ENCODE measurements at regions not wholly inside any gene's neighbourhood (a gene's known extent, or its start where the extent isn't known, plus 50 kb on each side); places are given as distances from the start of the nearest gene placed in this dataset.

GRCh38 chr15:79702621-79703020 lies 194.2 kb downstream of the MTHFS start:
- DNase-seq (no peak), ATAC-seq (replicated peaks in 1 of 4) (no peak)
- POLR2A ChIA-PET = no interaction called here
- H3K9me3 Mint-ChIP-seq = no peaks in the 10 kb centered on the region
- no peaks in the 10 kb centered on the region for H3K36me3 Mint-ChIP-seq
- no peaks in the 10 kb centered on the region for H3K4me1 Mint-ChIP-seq
- H3K27me3 Mint-ChIP-seq = peaks cover 19% of the 10 kb centered on the region in 2 donors
- no peak overlapping the region for H3K27ac Mint-ChIP-seq
- H3K27ac ChIP-seq (ENCODE audit: low read length) = no peak overlapping the region
- CTCF ChIA-PET = no interaction called here
- H3K27me3 ChIP-seq (replicated peaks in 1 of 2; ENCODE audit: control insufficient read depth in 2 of 2, extremely low read depth in 1 of 2, insufficient read depth in 2 of 2, low read length in 1 of 2) = peaks cover 0 to 7% of the 10 kb centered on the region in 2 experiments
- H3K36me3 ChIP-seq (ENCODE audit: control insufficient read depth in 2 of 2, extremely low read depth in 1 of 2, insufficient read depth in 1 of 2, low read length in 1 of 2) = no peaks in the 10 kb centered on the region
- H3K4me1 ChIP-seq (ENCODE audit: control insufficient read depth in 1 of 2, extremely low read depth in 1 of 2, insufficient read depth in 2 of 2, low read length in 2 of 2) = no peaks in the 10 kb centered on the region
- no peak overlapping the region for H3K4me3 Mint-ChIP-seq
- H3K4me3 ChIP-seq (ENCODE audit: control insufficient read depth in 1 of 2, extremely low read depth in 1 of 2, low read length in 1 of 2) = no peak overlapping the region
- 100% methylated on average over 1 of the region's 1 CpG for WGBS (ENCODE audit: insufficient coverage)
- no peaks in the 10 kb centered on the region for H3K9me3 ChIP-seq

GRCh38 chr15:79721256-79721655 lies 175.6 kb downstream of the MTHFS start:
- ATAC-seq (replicated peaks in 1 of 4) (no peak), DNase-seq (no peak)
- H3K4me1 Mint-ChIP-seq = no peaks in the 10 kb centered on the region
- 100% methylated on average over 1 of the region's 1 CpG for WGBS (ENCODE audit: insufficient coverage)
- ChIA-PET POLR2A (no interaction called here), CTCF (no interaction called here)
- Histone ChIP-seq H3K4me1 (ENCODE audit: control insufficient read depth in 1 of 2, extremely low read depth in 1 of 2, insufficient read depth in 2 of 2, low read length in 2 of 2) (no peaks in the 10 kb centered on the region), H3K27ac (ENCODE audit: low read length) (no peak overlapping the region), H3K9me3 (no peaks in the 10 kb centered on the region), H3K36me3 (ENCODE audit: control insufficient read depth in 2 of 2, extremely low read depth in 1 of 2, insufficient read depth in 1 of 2, low read length in 1 of 2) (no peaks in the 10 kb centered on the region), H3K4me3 (ENCODE audit: control insufficient read depth in 1 of 2, extremely low read depth in 1 of 2, low read length in 1 of 2) (no peak overlapping the region), H3K27me3 (replicated peaks in 1 of 2; ENCODE audit: control insufficient read depth in 2 of 2, extremely low read depth in 1 of 2, insufficient read depth in 2 of 2, low read length in 1 of 2) (no peaks in the 10 kb centered on the region)
- H3K9me3 Mint-ChIP-seq = peaks cover 0 to 5% (median 4%) of the 10 kb centered on the region in 3 donors
- H3K36me3 Mint-ChIP-seq = no peaks in the 10 kb centered on the region
- H3K4me3 Mint-ChIP-seq = no peak overlapping the region
- no peak overlapping the region for H3K27ac Mint-ChIP-seq
- H3K27me3 Mint-ChIP-seq = peaks cover 9 to 21% of the 10 kb centered on the region in 2 donors

GRCh38 chr15:79724312-79724711 lies 172.5 kb downstream of the MTHFS start:
- ChIA-PET CTCF (no interaction called here), POLR2A (no interaction called here)
- Histone ChIP-seq H3K27ac (ENCODE audit: low read length) (no peak overlapping the region), H3K9me3 (no peaks in the 10 kb centered on the region), H3K4me1 (ENCODE audit: control insufficient read depth in 1 of 2, extremely low read depth in 1 of 2, insufficient read depth in 2 of 2, low read length in 2 of 2) (no peaks in the 10 kb centered on the region), H3K36me3 (ENCODE audit: control insufficient read depth in 2 of 2, extremely low read depth in 1 of 2, insufficient read depth in 1 of 2, low read length in 1 of 2) (no peaks in the 10 kb centered on the region), H3K4me3 (ENCODE audit: control insufficient read depth in 1 of 2, extremely low read depth in 1 of 2, low read length in 1 of 2) (no peak overlapping the region), H3K27me3 (replicated peaks in 1 of 2; ENCODE audit: control insufficient read depth in 2 of 2, extremely low read depth in 1 of 2, insufficient read depth in 2 of 2, low read length in 1 of 2) (peaks cover 0 to 4% of the 10 kb centered on the region in 2 experiments)
- peaks cover 27 to 38% of the 10 kb centered on the region in 2 donors for H3K27me3 Mint-ChIP-seq
- no peak for DNase-seq
- H3K9me3 Mint-ChIP-seq = peaks cover 0 to 5% (median 4%) of the 10 kb centered on the region in 3 donors
- no peak overlapping the region for H3K4me3 Mint-ChIP-seq
- no peaks in the 10 kb centered on the region for H3K4me1 Mint-ChIP-seq
- H3K27ac Mint-ChIP-seq = no peak overlapping the region
- no peak for ATAC-seq (replicated peaks in 1 of 4)
- no peaks in the 10 kb centered on the region for H3K36me3 Mint-ChIP-seq

- Mint-ChIP-seq H3K9me3 (peaks cover 0 to 5% (median 4%) of the 10 kb centered on the region in 3 donors), H3K27ac (no peak overlapping the region), H3K4me3 (no peak overlapping the region), H3K27me3 (peaks cover 32 to 43% of the 10 kb centered on the region in 2 donors), H3K4me1 (no peaks in the 10 kb centered on the region), H3K36me3 (no peaks in the 10 kb centered on the region)
- no peak overlapping the region for H3K27ac ChIP-seq (ENCODE audit: low read length)
- no peaks in the 10 kb centered on the region for H3K4me1 ChIP-seq (ENCODE audit: control insufficient read depth in 1 of 2, extremely low read depth in 1 of 2, insufficient read depth in 2 of 2, low read length in 2 of 2)
- CTCF ChIA-PET = no interaction called here
- POLR2A ChIA-PET = no interaction called here
- peaks cover 0 to 7% of the 10 kb centered on the region in 2 experiments for H3K27me3 ChIP-seq (replicated peaks in 1 of 2; ENCODE audit: control insufficient read depth in 2 of 2, extremely low read depth in 1 of 2, insufficient read depth in 2 of 2, low read length in 1 of 2)
- no peaks in the 10 kb centered on the region for H3K9me3 ChIP-seq
- DNase-seq = no peak
- no peaks in the 10 kb centered on the region for H3K36me3 ChIP-seq (ENCODE audit: control insufficient read depth in 2 of 2, extremely low read depth in 1 of 2, insufficient read depth in 1 of 2, low read length in 1 of 2)
- H3K4me3 ChIP-seq (ENCODE audit: control insufficient read depth in 1 of 2, extremely low read depth in 1 of 2, low read length in 1 of 2) = no peak overlapping the region
- no CpG with 5 or more reads among the region's 4 CpGs for WGBS (ENCODE audit: insufficient coverage)
- no peak for ATAC-seq (replicated peaks in 1 of 4)
These were observed 172.0 kb downstream of the MTHFS start for GRCh38 chr15:79724804-79725203.

- POLR2A ChIA-PET = no interaction called here
- WGBS (ENCODE audit: insufficient coverage) = 61% methylated on average over 2 of the region's 3 CpGs
- no peaks in the 10 kb centered on the region for H3K36me3 Mint-ChIP-seq
- Histone ChIP-seq H3K27me3 (replicated peaks in 1 of 2; ENCODE audit: control insufficient read depth in 2 of 2, extremely low read depth in 1 of 2, insufficient read depth in 2 of 2, low read length in 1 of 2) (peaks cover 0 to 14% of the 10 kb centered on the region in 2 experiments), H3K9me3 (no peaks in the 10 kb centered on the region), H3K27ac (ENCODE audit: low read length) (no peak overlapping the region), H3K36me3 (ENCODE audit: control insufficient read depth in 2 of 2, extremely low read depth in 1 of 2, insufficient read depth in 1 of 2, low read length in 1 of 2) (no peaks in the 10 kb centered on the region), H3K4me1 (ENCODE audit: control insufficient read depth in 1 of 2, extremely low read depth in 1 of 2, insufficient read depth in 2 of 2, low read length in 2 of 2) (no peaks in the 10 kb centered on the region), H3K4me3 (ENCODE audit: control insufficient read depth in 1 of 2, extremely low read depth in 1 of 2, low read length in 1 of 2) (no peak overlapping the region)
- CTCF ChIA-PET = no interaction called here
- no peak overlapping the region for H3K4me3 Mint-ChIP-seq
- no peak for ATAC-seq (replicated peaks in 1 of 4)
- H3K27ac Mint-ChIP-seq = no peak overlapping the region
- no peaks in the 10 kb centered on the region for H3K4me1 Mint-ChIP-seq
- H3K9me3 Mint-ChIP-seq = no peaks in the 10 kb centered on the region
- no peak for DNase-seq
- peaks cover 34 to 46% of the 10 kb centered on the region in 2 donors for H3K27me3 Mint-ChIP-seq
These were observed 167.9 kb downstream of the MTHFS start for GRCh38 chr15:79728867-79729266.

- ATAC-seq (replicated peaks in 1 of 4) = no peak
- Histone ChIP-seq H3K4me1 (ENCODE audit: control insufficient read depth in 1 of 2, extremely low read depth in 1 of 2, insufficient read depth in 2 of 2, low read length in 2 of 2) (no peaks in the 10 kb centered on the region), H3K9me3 (no peaks in the 10 kb centered on the region), H3K27me3 (replicated peaks in 1 of 2; ENCODE audit: control insufficient read depth in 2 of 2, extremely low read depth in 1 of 2, insufficient read depth in 2 of 2, low read length in 1 of 2) (peaks cover 4% of the 10 kb centered on the region in 2 experiments), H3K4me3 (ENCODE audit: control insufficient read depth in 1 of 2, extremely low read depth in 1 of 2, low read length in 1 of 2) (no peak overlapping the region), H3K27ac (ENCODE audit: low read length) (no peak overlapping the region), H3K36me3 (ENCODE audit: control insufficient read depth in 2 of 2, extremely low read depth in 1 of 2, insufficient read depth in 1 of 2, low read length in 1 of 2) (no peaks in the 10 kb centered on the region)
- H3K9me3 Mint-ChIP-seq = peaks cover 0 to 6% (median 4%) of the 10 kb centered on the region in 3 donors
- H3K4me1 Mint-ChIP-seq = no peaks in the 10 kb centered on the region
- H3K4me3 Mint-ChIP-seq = no peak overlapping the region
- ChIA-PET POLR2A (no interaction called here), CTCF (no interaction called here)
- no peaks in the 10 kb centered on the region for H3K36me3 Mint-ChIP-seq
- H3K27me3 Mint-ChIP-seq = peaks cover 4 to 12% of the 10 kb centered on the region in 2 donors
- WGBS (ENCODE audit: insufficient coverage) = no CpG with 5 or more reads among the region's 1 CpG
- DNase-seq = no peak
- H3K27ac Mint-ChIP-seq = no peak overlapping the region
These were observed 160.3 kb downstream of the MTHFS start for GRCh38 chr15:79736435-79737000.

GRCh38 chr15:79738143-79738542 lies 158.7 kb downstream of the MTHFS start:
- Mint-ChIP-seq H3K27me3 (peaks cover 4 to 10% of the 10 kb centered on the region in 2 donors), H3K4me3 (no peak overlapping the region), H3K36me3 (no peaks in the 10 kb centered on the region), H3K27ac (no peak overlapping the region), H3K9me3 (peaks cover 0 to 6% (median 4%) of the 10 kb centered on the region in 3 donors), H3K4me1 (no peaks in the 10 kb centered on the region)
- Histone ChIP-seq H3K4me1 (ENCODE audit: control insufficient read depth in 1 of 2, extremely low read depth in 1 of 2, insufficient read depth in 2 of 2, low read length in 2 of 2) (no peaks in the 10 kb centered on the region), H3K27ac (ENCODE audit: low read length) (no peak overlapping the region), H3K27me3 (replicated peaks in 1 of 2; ENCODE audit: control insufficient read depth in 2 of 2, extremely low read depth in 1 of 2, insufficient read depth in 2 of 2, low read length in 1 of 2) (peaks cover 4 to 5% of the 10 kb centered on the region in 2 experiments), H3K4me3 (ENCODE audit: control insufficient read depth in 1 of 2, extremely low read depth in 1 of 2, low read length in 1 of 2) (no peak overlapping the region), H3K36me3 (ENCODE audit: control insufficient read depth in 2 of 2, extremely low read depth in 1 of 2, insufficient read depth in 1 of 2, low read length in 1 of 2) (no peaks in the 10 kb centered on the region), H3K9me3 (no peaks in the 10 kb centered on the region)
- CTCF ChIA-PET = no interaction called here
- no peak for ATAC-seq (replicated peaks in 1 of 4)
- POLR2A ChIA-PET = no interaction called here
- 80% methylated on average over 2 of the region's 6 CpGs for WGBS (ENCODE audit: insufficient coverage)
- no peak for DNase-seq

All from T-cell (primary cell).